GM12864 (cell line): ENCODE measurements at regions not wholly inside any gene's neighbourhood (a gene's known extent, or its start where the extent isn't known, plus 50 kb on each side); places are given as distances from the start of the nearest gene placed in this dataset.
"Not testable (repeated sequence)": the region's sequence is repeated elsewhere in the genome, so short reads cannot be mapped to it uniquely, and the experiment has no call there.

ENCODE experiments used
- DNase-seq: peaks from one replicate; pipeline ENCODE4 v3.0.0-alpha.2; 2011; ENCODE audit warnings: low read depth
- H3K4me3 ChIP-seq: 2 replicates; pipeline ENCODE4 v1.5.1; 2011; ENCODE audit warnings: mild to moderate bottlenecking, low read depth, low read length, control low read depth
- CTCF ChIP-seq: IDR thresholded peaks from 2 replicates; pipeline ENCODE4 v1.5.1; 2011; ENCODE audit warnings: low read depth, mild to moderate bottlenecking, moderate library complexity, low read length, control low read depth, inconsistent platforms; ENCODE audit errors: missing control alignments

GRCh38 chr17:445839-446238 lies 93.2 kb upstream of the RPH3AL start, which contains the start of gene RFLNB:
Gene RFLNB, minus strand, starts transcription at chr17:445939.
- not testable (repeated sequence) for DNase-seq, H3K4me3 ChIP-seq

GRCh38 chr17:444879-445454 lies 92.4 kb upstream of the RPH3AL start:
- TF ChIP-seq CTCF: no peak
- DNase-seq: no peak
- no peak overlapping the region for H3K4me3 ChIP-seq

GRCh38 chr17:443109-443508 lies 90.5 kb upstream of the RPH3AL start:
- TF ChIP-seq CTCF: no peak
- H3K4me3 ChIP-seq: no peak overlapping the region
- DNase-seq: no peak

- no peak overlapping the region for H3K4me3 ChIP-seq
- no peak for TF ChIP-seq CTCF
- DNase-seq: no peak
These were observed 88.7 kb upstream of the RPH3AL start for GRCh38 chr17:441155-441950.

- no peak for TF ChIP-seq CTCF
- no peak overlapping the region for H3K4me3 ChIP-seq
- DNase-seq: no peak
These were observed 85.6 kb upstream of the RPH3AL start for GRCh38 chr17:438191-438590.

GRCh38 chr17:437545-437944 lies 84.9 kb upstream of the RPH3AL start:
- no peak for DNase-seq
- TF ChIP-seq CTCF: no peak
- H3K4me3 ChIP-seq: no peak overlapping the region

GRCh38 chr17:436571-436970 lies 84.0 kb upstream of the RPH3AL start:
- no peak for DNase-seq
- H3K4me3 ChIP-seq: no peak overlapping the region

GRCh38 chr17:432471-432870 lies 79.9 kb upstream of the RPH3AL start:
- not testable (repeated sequence) for DNase-seq

More at GRCh38 chr17:436571-436970, 84.0 kb upstream of the RPH3AL start:
- TF ChIP-seq CTCF: no peak

More at GRCh38 chr17:432471-432870, 79.9 kb upstream of the RPH3AL start:
- H3K4me3 ChIP-seq: not testable (repeated sequence)
